ENCODE measurements at regions not wholly inside any gene's neighbourhood (a gene's known extent, or its start where the extent isn't known, plus 50 kb on each side); places are given as distances from the start of the nearest gene placed in this dataset.

DNA sequence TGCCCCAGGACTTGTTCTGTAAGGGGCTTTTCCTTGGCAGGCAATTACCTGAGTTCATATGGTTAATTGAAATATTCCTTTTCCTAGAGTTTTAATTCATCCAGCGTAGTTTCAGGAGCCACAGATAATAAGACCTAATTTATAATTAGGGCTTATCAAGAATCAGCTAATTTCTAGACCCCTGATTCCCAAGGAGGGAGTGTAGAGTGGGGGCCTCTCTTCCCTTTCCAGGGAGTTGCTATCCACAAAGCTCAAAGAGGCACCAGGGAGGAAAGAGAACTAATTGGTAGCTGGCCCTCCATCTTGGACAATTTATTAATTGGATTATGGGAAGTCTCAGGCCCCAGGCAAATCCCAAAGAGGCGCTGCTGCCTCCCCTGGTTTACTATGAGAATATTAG is 75.8 kb upstream of the ZNF618 start:
- Histone ChIP-seq H3K9me3 (no peaks in the 10 kb centered on the region), H3K36me3 (replicated peaks in 1 of 2; ENCODE audit: control insufficient read depth in 1 of 2, insufficient read depth in 2 of 2, low read length in 1 of 2) (no peaks in the 10 kb centered on the region), H3K27ac (ENCODE audit: low read depth in 2 of 2, low read length in 1 of 2) (no peak overlapping the region), H3K9me2 (no peaks in the 10 kb centered on the region), H2AFZ (ENCODE audit: low read depth) (no peak overlapping the region), H4K20me1 (ENCODE audit: insufficient read depth) (no peaks in the 10 kb centered on the region), H3F3A (replicated peaks; ENCODE audit: insufficient read depth) (no peaks in the 10 kb centered on the region), H3K79me2 (ENCODE audit: insufficient read depth) (no peaks in the 10 kb centered on the region), H3K4me2 (no peak overlapping the region), H3K9ac (no peak overlapping the region), H3K4me3 (ENCODE audit: low read depth in 2 of 2, low read length in 1 of 2) (no peak overlapping the region), H3K27me3 (ENCODE audit: insufficient read depth) (0 out of 2 replicates have a peak, but pooled peaks cover 4% of the 10 kb centered on the region), H3K4me1 (ENCODE audit: control insufficient read depth in 1 of 2, insufficient read depth in 2 of 2, low read depth in 1 of 2, low read length in 1 of 2) (no peaks in the 10 kb centered on the region)
- TF ChIP-seq CHD2 (IDR thresholded peaks at IDR 0.05; ENCODE audit: low read length, partially characterized antibody) (no peak), GABPA (IDR thresholded peaks at IDR 0.05; ENCODE audit: low read depth) (no peak), MEF2A (IDR thresholded peaks at IDR 0.05; ENCODE audit: borderline replicate concordance, low read depth) (no peak), EZH2phosphoT487 (IDR thresholded peaks at IDR 0.05; ENCODE audit: borderline replicate concordance, low read depth) (no peak), NRF1 (IDR thresholded peaks at IDR 0.05; ENCODE audit: low read depth, low read length) (no peak), JUND (IDR thresholded peaks at IDR 0.05) (no peak), SMC3 (IDR thresholded peaks at IDR 0.05; ENCODE audit: low read depth, low read length) (no peak), RAD21 (IDR thresholded peaks at IDR 0.05; ENCODE audit: low read length) (no peak), TCF12 (IDR thresholded peaks at IDR 0.05) (no peak), YY1 (IDR thresholded peaks at IDR 0.05; ENCODE audit: low read depth) (no peak), USF2 (IDR thresholded peaks at IDR 0.05; ENCODE audit: borderline replicate concordance, low read depth, low read length) (no peak), FOSL2 (IDR thresholded peaks at IDR 0.05; ENCODE audit: borderline replicate concordance, low read depth) (no peak), FOXM1 (IDR thresholded peaks at IDR 0.05; ENCODE audit: low read depth) (no peak), TEAD4 (IDR thresholded peaks at IDR 0.05; ENCODE audit: borderline replicate concordance, insufficient read depth) (no peak), TAF1 (IDR thresholded peaks at IDR 0.05; ENCODE audit: borderline replicate concordance, low read depth, low read length) (no peak)
- TF ChIP-seq, protein P1, sequence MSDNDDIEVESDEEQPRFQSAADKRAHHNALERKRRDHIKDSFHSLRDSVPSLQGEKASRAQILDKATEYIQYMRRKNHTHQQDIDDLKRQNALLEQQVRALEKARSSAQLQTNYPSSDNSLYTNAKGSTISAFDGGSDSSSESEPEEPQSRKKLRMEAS (IDR thresholded peaks at IDR 0.05; ENCODE audit: low read depth): no peak
- TF ChIP-seq, protein P2, sequence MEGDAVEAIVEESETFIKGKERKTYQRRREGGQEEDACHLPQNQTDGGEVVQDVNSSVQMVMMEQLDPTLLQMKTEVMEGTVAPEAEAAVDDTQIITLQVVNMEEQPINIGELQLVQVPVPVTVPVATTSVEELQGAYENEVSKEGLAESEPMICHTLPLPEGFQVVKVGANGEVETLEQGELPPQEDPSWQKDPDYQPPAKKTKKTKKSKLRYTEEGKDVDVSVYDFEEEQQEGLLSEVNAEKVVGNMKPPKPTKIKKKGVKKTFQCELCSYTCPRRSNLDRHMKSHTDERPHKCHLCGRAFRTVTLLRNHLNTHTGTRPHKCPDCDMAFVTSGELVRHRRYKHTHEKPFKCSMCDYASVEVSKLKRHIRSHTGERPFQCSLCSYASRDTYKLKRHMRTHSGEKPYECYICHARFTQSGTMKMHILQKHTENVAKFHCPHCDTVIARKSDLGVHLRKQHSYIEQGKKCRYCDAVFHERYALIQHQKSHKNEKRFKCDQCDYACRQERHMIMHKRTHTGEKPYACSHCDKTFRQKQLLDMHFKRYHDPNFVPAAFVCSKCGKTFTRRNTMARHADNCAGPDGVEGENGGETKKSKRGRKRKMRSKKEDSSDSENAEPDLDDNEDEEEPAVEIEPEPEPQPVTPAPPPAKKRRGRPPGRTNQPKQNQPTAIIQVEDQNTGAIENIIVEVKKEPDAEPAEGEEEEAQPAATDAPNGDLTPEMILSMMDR (IDR thresholded peaks at IDR 0.05): no peak
- POLR2A ChIA-PET: no interaction called here
- CTCF ChIA-PET: interaction anchor here (1.1 to 3.1 kb wide), 3 partner anchors 13 to 233 kb away, joined by 3 to 16 read pairs (median 3); no protein-coding TSS in a partner anchor
- no peak for DNase-seq
- WGBS (ENCODE audit: low lambda C conversion rate): 47% methylated on average over 2 of the region's 2 CpGs
